Prostate gland (tissue), 2 donors: ENCODE measurements at regions not wholly inside any gene's neighbourhood (a gene's known extent, or its start where the extent isn't known, plus 50 kb on each side); places are given as distances from the start of the nearest gene placed in this dataset.

Source experiments
- DNase-seq: peaks from one replicate; pipeline ENCODE4 v3.0.0-alpha.2; 2019; ENCODE audit warnings: low spot score
- H3K27ac ChIP-seq, 2 donors: fragments of 200-600 bp; sonication (generic); 2 replicates each; pipeline ENCODE4 v1.5.1; 2017 to 2019
- H3K27me3 ChIP-seq: fragments of 200-600 bp; sonication (generic); replicated peaks from 2 replicates; pipeline ENCODE4 v1.5.1; 2019; ENCODE audit not compliant: insufficient read depth
- H3K36me3 ChIP-seq, 2 donors: fragments of 200-600 bp; sonication (generic); 1 replicate in 1 of 2; 2 replicates in 1 of 2; pipeline versions ENCODE4 v1.5.1 to v1.8.1; 2017 to 2019
- H3K4me1 ChIP-seq: fragments of 200-600 bp; sonication (generic); replicated peaks from 2 replicates; pipeline ENCODE4 v1.5.1; 2019
- H3K4me3 ChIP-seq, 2 donors: fragments of 200-600 bp; sonication (generic); 2 replicates each; pipeline ENCODE4 v1.5.1; 2017 to 2019
- H3K9me3 ChIP-seq: fragments of 200-600 bp; sonication (generic); 2 replicates; pipeline ENCODE4 v1.5.1; 2017
- POLR2A ChIP-seq: fragments of 450-650 bp; IDR thresholded peaks from one replicate; pipeline ENCODE4 v1.6.1; 2016; ENCODE audit warnings: antibody characterized with exemption, mild to moderate bottlenecking
- POLR2AphosphoS5 ChIP-seq: sonication (generic); formaldehyde crosslinking; IDR thresholded peaks from one replicate; pipeline ENCODE4 v1.6.1; 2017; ENCODE audit warnings: antibody characterized with exemption
- WGBS: methylation state at CpG from one replicate; pipeline ENCODE4 v1.1.5; 2018; 5-methylcytosine and 5-hydroxymethylcytosine counted together
- intact Hi-C: fragments of 100-400 bp; cut with DNase I; formaldehyde crosslinking; loops from one replicate; pipeline ENCODE4 v1.14.2; 2022
- TF ChIP-seq, protein P1 (sequence below), 4 experiments: fragments of 200-600 bp in 2 of 4; fragments of 450-650 bp in 2 of 4; sonication (generic) in 2 of 4; IDR thresholded peaks; 1 replicate in 3 of 4; 2 replicates in 1 of 4; pipeline ENCODE4 v1.5.1; 2016 to 2019; ENCODE audit warnings: antibody characterized with exemption in 4 of 4, mild to moderate bottlenecking in 2 of 4, moderate library complexity in 2 of 4

DNA sequence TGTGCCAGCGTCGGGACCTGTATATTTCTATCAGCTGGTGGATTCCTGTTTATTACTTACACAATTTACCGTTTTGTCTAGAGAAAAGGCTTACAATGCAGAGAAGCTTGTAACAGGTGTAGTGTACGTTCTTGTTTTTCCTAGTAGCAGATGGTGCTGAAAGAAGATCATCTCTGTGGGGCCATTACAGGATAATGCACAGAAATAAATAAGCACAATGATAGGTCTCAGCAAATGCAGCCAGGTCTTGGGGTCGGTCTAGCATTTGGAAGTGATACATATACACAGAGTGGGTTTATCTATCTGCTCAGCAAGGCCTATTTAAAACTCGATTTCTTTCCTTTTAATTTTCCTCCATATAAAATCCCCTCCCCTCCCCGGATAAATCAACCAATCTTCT is 180.9 kb upstream of the LCORL start:
- H3K36me3 ChIP-seq = no peaks in the 10 kb centered on the region
- H3K27me3 ChIP-seq = no peaks in the 10 kb centered on the region
- no peak for DNase-seq
- 71% methylated on average over 7 of the region's 7 CpGs for WGBS
- no peaks in the 10 kb centered on the region for H3K9me3 ChIP-seq
- H3K4me3 ChIP-seq = no peak overlapping the region
- no peaks in the 10 kb centered on the region for H3K4me1 ChIP-seq
- no peak overlapping the region for H3K27ac ChIP-seq
- intact Hi-C loops = no loop called here
- TF ChIP-seq POLR2A (no peak), POLR2AphosphoS5 (no peak)
- TF ChIP-seq, protein P1, sequence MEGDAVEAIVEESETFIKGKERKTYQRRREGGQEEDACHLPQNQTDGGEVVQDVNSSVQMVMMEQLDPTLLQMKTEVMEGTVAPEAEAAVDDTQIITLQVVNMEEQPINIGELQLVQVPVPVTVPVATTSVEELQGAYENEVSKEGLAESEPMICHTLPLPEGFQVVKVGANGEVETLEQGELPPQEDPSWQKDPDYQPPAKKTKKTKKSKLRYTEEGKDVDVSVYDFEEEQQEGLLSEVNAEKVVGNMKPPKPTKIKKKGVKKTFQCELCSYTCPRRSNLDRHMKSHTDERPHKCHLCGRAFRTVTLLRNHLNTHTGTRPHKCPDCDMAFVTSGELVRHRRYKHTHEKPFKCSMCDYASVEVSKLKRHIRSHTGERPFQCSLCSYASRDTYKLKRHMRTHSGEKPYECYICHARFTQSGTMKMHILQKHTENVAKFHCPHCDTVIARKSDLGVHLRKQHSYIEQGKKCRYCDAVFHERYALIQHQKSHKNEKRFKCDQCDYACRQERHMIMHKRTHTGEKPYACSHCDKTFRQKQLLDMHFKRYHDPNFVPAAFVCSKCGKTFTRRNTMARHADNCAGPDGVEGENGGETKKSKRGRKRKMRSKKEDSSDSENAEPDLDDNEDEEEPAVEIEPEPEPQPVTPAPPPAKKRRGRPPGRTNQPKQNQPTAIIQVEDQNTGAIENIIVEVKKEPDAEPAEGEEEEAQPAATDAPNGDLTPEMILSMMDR (IDR thresholded peaks at IDR 0.05) = no peak

- Histone ChIP-seq H3K27ac (no peak overlapping the region), H3K9me3 (no peaks in the 10 kb centered on the region), H3K4me3 (no peak overlapping the region), H3K4me1 (no peaks in the 10 kb centered on the region), H3K27me3 (no peaks in the 10 kb centered on the region), H3K36me3 (no peaks in the 10 kb centered on the region)
- no peak for TF ChIP-seq POLR2A
- TF ChIP-seq, protein P1 (IDR thresholded peaks at IDR 0.05) = no peak
- TF ChIP-seq POLR2AphosphoS5 = no peak
- DNase-seq = no peak
- intact Hi-C loops = no loop called here
- whole genome bisulfite sequencing = 83% methylated on average over 3 of the region's 3 CpGs
These were observed 180.3 kb upstream of the LCORL start for GRCh38 chr4:18201885-18202284.

GRCh38 chr4:18198653-18199052 is 177.1 kb upstream of the LCORL start:
- H3K27ac ChIP-seq = no peak overlapping the region
- H3K4me1 ChIP-seq = no peaks in the 10 kb centered on the region
- DNase-seq = no peak
- H3K27me3 ChIP-seq = no peaks in the 10 kb centered on the region
- TF ChIP-seq, protein P1 (IDR thresholded peaks at IDR 0.05) = no peak
- TF ChIP-seq POLR2AphosphoS5 (no peak), POLR2A (no peak)
- no peaks in the 10 kb centered on the region for H3K36me3 ChIP-seq
- 88% methylated on average over 6 of the region's 6 CpGs for WGBS
- intact Hi-C loops = no loop called here
- H3K9me3 ChIP-seq = no peaks in the 10 kb centered on the region
- no peak overlapping the region for H3K4me3 ChIP-seq

DNA sequence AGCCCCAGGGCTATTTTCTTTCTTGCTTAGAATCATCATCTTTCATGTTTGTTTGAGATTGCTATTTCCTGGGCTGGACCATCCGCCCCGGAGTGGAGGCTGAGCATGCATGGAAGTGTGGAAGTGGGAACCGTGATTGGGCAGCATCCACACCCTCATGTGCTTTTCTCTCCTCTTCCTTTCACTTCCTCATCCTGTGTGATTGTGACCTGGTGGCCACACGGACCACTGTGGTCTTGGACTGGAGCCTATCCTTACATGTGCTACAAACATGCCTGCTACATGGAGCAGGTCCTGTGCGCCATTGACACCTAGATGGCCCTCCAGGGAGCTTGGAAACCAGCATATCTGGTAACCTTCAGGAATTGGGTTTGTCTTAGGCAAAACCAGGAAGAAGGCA is 175.9 kb upstream of the LCORL start:
- TF ChIP-seq POLR2A (no peak), POLR2AphosphoS5 (no peak)
- TF ChIP-seq, protein P1 (IDR thresholded peaks at IDR 0.05) = no peak
- no peaks in the 10 kb centered on the region for H3K36me3 ChIP-seq
- no peaks in the 10 kb centered on the region for H3K4me1 ChIP-seq
- DNase-seq = no peak
- H3K27ac ChIP-seq = no peak overlapping the region
- no peaks in the 10 kb centered on the region for H3K27me3 ChIP-seq
- H3K4me3 ChIP-seq = no peak overlapping the region
- no peaks in the 10 kb centered on the region for H3K9me3 ChIP-seq
- intact Hi-C loops = no loop called here
- 65% methylated on average over 5 of the region's 5 CpGs for WGBS

GRCh38 chr4:18194278-18194677 is 172.7 kb upstream of the LCORL start:
- Histone ChIP-seq H3K4me1 (no peaks in the 10 kb centered on the region), H3K27ac (no peak overlapping the region), H3K9me3 (no peaks in the 10 kb centered on the region), H3K36me3 (no peaks in the 10 kb centered on the region), H3K4me3 (no peak overlapping the region), H3K27me3 (no peaks in the 10 kb centered on the region)
- 54% methylated on average over 6 of the region's 6 CpGs for WGBS
- intact Hi-C loops = no loop called here
- DNase-seq = no peak
- TF ChIP-seq POLR2A (no peak), POLR2AphosphoS5 (no peak)
- TF ChIP-seq, protein P1 (IDR thresholded peaks at IDR 0.05) = no peak
